K562 (cell line): ENCODE measurements at regions not wholly inside any gene's neighbourhood (a gene's known extent, or its start where the extent isn't known, plus 50 kb on each side); places are given as distances from the start of the nearest gene placed in this dataset.

Experiments
- ATAC-seq: fragments of 200-7000 bp; cut with Tn5 transposase; 3 replicates; pipeline ENCODE4 v1.9.1; 2020; ENCODE audit warnings: moderate library complexity
- BruUV-seq: library from RNA; stranded (reverse); fragments of 400-500 nt; replicated peaks from 2 replicates; lab custom pipeline; 2021; lab: Mats Ljungman, UMichigan
- CTCF ChIA-PET: fragments of 300-600 bp; formaldehyde crosslinking; extraction: SDS; loops from one replicate; lab custom pipeline; 2021; ENCODE audit warnings: low intra/inter-chr PET ratio; lab: Yijun Ruan, JAX
- POLR2A ChIA-PET: fragments of 300-600, 350-650 bp; sonication (Branson Sonifier 250); formaldehyde crosslinking; extraction: SDS; loops from one replicate; lab custom pipeline; 2021; ENCODE audit warnings: antibody characterized with exemption, inconsistent platforms; lab: Yijun Ruan, JAX
- DNase-seq, 4 experiments: peaks; one replicate each; pipeline versions ENCODE4 v3.0.0 to v3.0.0-alpha.2; 2011 to 2018; ENCODE audit warnings: low spot score in 3 of 4, mixed read lengths in 3 of 4; ENCODE audit errors: extremely low read depth in 1 of 4
- FAIRE-seq: peaks from 2 replicates; lab custom pipeline; 2011; peaks lifted over from hg19 to GRCh38; lab: Jason Lieb, UNC
- H2AFZ ChIP-seq: 2 replicates; pipeline ENCODE4 v1.6.0; 2011; ENCODE audit warnings: low read depth, low read length, control low read depth, inconsistent platforms
- H3K27ac ChIP-seq: fragments of 200-600 bp; 3 replicates; pipeline ENCODE4 v1.8.0; 2011; ENCODE audit warnings: low read depth, mild to moderate bottlenecking, control low read depth, inconsistent platforms, low read length, moderate library complexity, mixed read lengths; ENCODE audit errors: extremely low read depth
- H3K27me3 ChIP-seq, 2 experiments: fragments of 300-600 bp in 1 of 2; 2 replicates in 1 of 2; 3 replicates in 1 of 2; pipeline versions ENCODE4 v1.6.0 to v1.8.0; 2011; ENCODE audit warnings: inconsistent platforms in 2 of 2, low read length in 2 of 2, mild to moderate bottlenecking in 1 of 2, mixed read lengths in 1 of 2, moderate library complexity in 1 of 2; ENCODE audit not compliant: control insufficient read depth in 2 of 2, insufficient read depth in 2 of 2
- H3K36me3 ChIP-seq: fragments of 300-600 bp; 3 replicates; pipeline ENCODE4 v1.8.0; 2011; ENCODE audit warnings: mild to moderate bottlenecking, low read length, inconsistent platforms; ENCODE audit not compliant: control insufficient read depth, insufficient read depth
- H3K4me1 ChIP-seq, 2 experiments: fragments of 200-600 bp in 1 of 2; replicated peaks in 1 of 2; 2 replicates in 1 of 2; 3 replicates in 1 of 2; pipeline versions ENCODE4 v1.5.1 to v1.8.0; 2011; ENCODE audit warnings: inconsistent platforms in 2 of 2, low read length in 2 of 2, mild to moderate bottlenecking in 1 of 2, mixed read lengths in 1 of 2, moderate library complexity in 1 of 2; ENCODE audit not compliant: control insufficient read depth in 2 of 2, insufficient read depth in 2 of 2
- H3K4me2 ChIP-seq: 2 replicates; pipeline ENCODE4 v1.6.1; 2011; ENCODE audit warnings: low read length, control low read depth, inconsistent platforms, mixed read lengths; ENCODE audit not compliant: insufficient read depth
- H3K4me3 ChIP-seq: fragments of 200-600 bp; sonication (generic), shearing (Covaris generic); 2 replicates; pipeline ENCODE4 v1.5.1; 2016; ENCODE audit warnings: control low read depth, inconsistent platforms
- H3K79me2 ChIP-seq: fragments of 200-600 bp; 3 replicates; pipeline ENCODE4 v1.8.0; 2011; ENCODE audit warnings: low read length, inconsistent platforms; ENCODE audit not compliant: control insufficient read depth, insufficient read depth
- H3K9ac ChIP-seq, 2 experiments: 2 replicates each; pipeline versions ENCODE4 v1.6.0 to v1.6.1; 2011; ENCODE audit warnings: low read depth in 2 of 2, low read length in 2 of 2, control low read depth in 1 of 2, inconsistent platforms in 1 of 2, mild to moderate bottlenecking in 1 of 2, mixed read lengths in 1 of 2; ENCODE audit not compliant: insufficient read depth in 1 of 2
- H3K9me1 ChIP-seq: one replicate; pipeline ENCODE4 v1.6.0; 2011; ENCODE audit warnings: inconsistent platforms, mild to moderate bottlenecking, low read length, moderate library complexity; ENCODE audit not compliant: control insufficient read depth, insufficient read depth
- H3K9me3 ChIP-seq: replicated peaks from 2 replicates; pipeline ENCODE4 v1.5.1; 2011; ENCODE audit warnings: low read depth, low read length, inconsistent platforms; ENCODE audit not compliant: control insufficient read depth, insufficient read depth
- H4K20me1 ChIP-seq: replicated peaks from 2 replicates; pipeline ENCODE4 v1.6.1; 2011; ENCODE audit warnings: low read length, inconsistent platforms, mixed read lengths; ENCODE audit not compliant: control insufficient read depth, insufficient read depth
- ARID4B ChIP-seq: sonication (generic); formaldehyde crosslinking; IDR thresholded peaks from 2 replicates; pipeline ENCODE4 v1.8.0; 2022; ENCODE audit warnings: mild to moderate bottlenecking, missing genetic modification reagents
- ATF3 ChIP-seq, 2 experiments: fragments of 450-650 bp in 1 of 2; sonication (generic) in 1 of 2; formaldehyde crosslinking in 1 of 2; IDR thresholded peaks in 1 of 2; conservative IDR thresholded peaks in 1 of 2; 2 replicates each; pipeline versions ENCODE4 v1.6.1 to v1.8.1; 2016 to 2023; ENCODE audit warnings: mild to moderate bottlenecking in 2 of 2, moderate library complexity in 2 of 2, inconsistent platforms in 1 of 2, missing genetic modification reagents in 1 of 2
- FOXJ2 ChIP-seq: fragments of 200-800 bp; sonication (Bioruptor generic); IDR thresholded peaks from 2 replicates; pipeline ENCODE4 v1.6.1; 2016; ENCODE audit warnings: missing genetic modification characterization, missing compliant biosample characterization
- GTF2F1 ChIP-seq: IDR thresholded peaks from 2 replicates; pipeline ENCODE4 v1.6.1; 2011; ENCODE audit warnings: low read depth, low read length, improper control_type of control experiment
- HNRNPK ChIP-seq: fragments of 200-400 bp; formaldehyde crosslinking; IDR thresholded peaks from one replicate; pipeline ENCODE4 v1.6.1; 2018; ENCODE audit warnings: mild to moderate bottlenecking, low read depth, low read length; ENCODE audit not compliant: poor library complexity, severe bottlenecking
- IFI16 ChIP-seq: fragments of 250-450 bp; sonication (Bioruptor Pico); IDR thresholded peaks from 2 replicates; pipeline ENCODE4 v2.1.2; 2022; ENCODE audit warnings: mild to moderate bottlenecking, inconsistent platforms
- MED1 ChIP-seq: sonication (generic); formaldehyde crosslinking; IDR thresholded peaks from 2 replicates; pipeline ENCODE4 v1.8.1; 2023; ENCODE audit warnings: missing genetic modification reagents, borderline replicate concordance
- NR3C1 ChIP-seq: sonication (generic); formaldehyde crosslinking; IDR thresholded peaks from 2 replicates; pipeline ENCODE4 v1.8.1; 2022; ENCODE audit warnings: missing genetic modification reagents
- NRF1 ChIP-seq, 2 experiments: fragments of 450-650 bp; IDR thresholded peaks in 1 of 2; conservative IDR thresholded peaks in 1 of 2; 2 replicates each; pipeline ENCODE4 v1.6.1; 2014; ENCODE audit warnings: mild to moderate bottlenecking in 2 of 2
- PHF8 ChIP-seq: fragments of 200-600 bp; sonication (generic); IDR thresholded peaks from 2 replicates; pipeline ENCODE4 v1.6.1; 2012; ENCODE audit warnings: mixed run types, mild to moderate bottlenecking, inconsistent platforms, low read length, moderate library complexity, borderline replicate concordance
- POLR2AphosphoS2 ChIP-seq: IDR thresholded peaks from 2 replicates; pipeline ENCODE4 v1.6.1; 2012; ENCODE audit warnings: low read length, improper control_type of control experiment
- SP1 ChIP-seq: sonication (generic); formaldehyde crosslinking; IDR thresholded peaks from 2 replicates; pipeline ENCODE4 v1.8.1; 2022; ENCODE audit warnings: mild to moderate bottlenecking, missing genetic modification reagents
- TAF15 ChIP-seq: fragments of 200-400 bp; formaldehyde crosslinking; IDR thresholded peaks from 2 replicates; pipeline ENCODE4 v1.6.1; 2017; ENCODE audit warnings: mild to moderate bottlenecking, low read depth, low read length, moderate library complexity
- ZBTB7A ChIP-seq: IDR thresholded peaks from 2 replicates; pipeline ENCODE4 v1.6.1; 2011; ENCODE audit warnings: low read depth, mild to moderate bottlenecking, low read length, moderate library complexity, borderline replicate concordance; ENCODE audit not compliant: control insufficient read depth
- ZFP36 ChIP-seq: fragments of 150-350 bp; IDR thresholded peaks from 2 replicates; pipeline ENCODE4 v1.6.1; 2018; ENCODE audit warnings: low read length, low read depth; ENCODE audit not compliant: partially characterized antibody
- ZNF280A ChIP-seq: fragments of 450-650 bp; IDR thresholded peaks from 2 replicates; pipeline ENCODE4 v1.6.1; 2018; ENCODE audit warnings: mild to moderate bottlenecking, low read depth; ENCODE audit not compliant: partially characterized antibody
- ZNF57 ChIP-seq: fragments of 450-650 bp; formaldehyde crosslinking; IDR thresholded peaks from 2 replicates; pipeline ENCODE4 v1.4.0; 2020; ENCODE audit warnings: mild to moderate bottlenecking, moderate library complexity
- ZNF830 ChIP-seq: fragments of 250-450 bp; sonication (Bioruptor Pico); IDR thresholded peaks from 2 replicates; pipeline ENCODE4 v1.5.0; 2021; ENCODE audit warnings: mild to moderate bottlenecking
- WGBS: fragments of 100-300 bp; shearing (Covaris generic); methylation state at CpG from one replicate; pipeline ENCODE4 v1.1.6; 2016; ENCODE audit warnings: low coverage, mixed read lengths; ENCODE audit not compliant: insufficient coverage; ENCODE audit errors: missing lambda C conversion rate; 5-methylcytosine and 5-hydroxymethylcytosine counted together
- in situ Hi-C: fragments of 300-500 bp; cut with MboI; formaldehyde crosslinking; loops from 4 replicates; pipeline ENCODE4 v1.15.0; 2018; ENCODE audit warnings: inconsistent platforms, mixed read lengths
- intact Hi-C: fragments of 100-400 bp; cut with micrococcal nuclease; formaldehyde crosslinking; loops from 2 replicates; pipeline ENCODE4 v1.14.2; 2022

- no peaks in the 10 kb centered on the region for H4K20me1 ChIP-seq
- no peak overlapping the region for H2AFZ ChIP-seq
- H3K27ac ChIP-seq, result no peak overlapping the region
- BruUV-seq, result no TSS peak
- DNase-seq, result no peak
- CTCF ChIA-PET, result no interaction called here
- no peaks in the 10 kb centered on the region for H3K27me3 ChIP-seq
- TF ChIP-seq POLR2AphosphoS2 (no peak), MED1 (no peak), PHF8 (no peak), SP1 (CRISPR knock-in tag) (no peak), ATF3 (IDR thresholded peaks at IDR 0.05) (no peak), ATF3 (CRISPR knock-in tag; conservative IDR thresholded peaks at IDR 0.05) (no peak), NR3C1 (CRISPR knock-in tag) (no peak), ZNF280A (no peak), IFI16 (no peak), GTF2F1 (no peak), ARID4B (CRISPR knock-in tag) (no peak), HNRNPK (no peak), ZBTB7A (no peak), ZNF57 (no peak), NRF1 (conservative IDR thresholded peaks at IDR 0.05 in 1 of 2, IDR thresholded peaks at IDR 0.05 in 1 of 2) (no peak), FOXJ2 (tag) (no peak), TAF15 (no peak), ZNF830 (CRISPR knock-in tag) (no peak), ZFP36 (no peak)
- TF ChIP-seq, all 486 proteins: peak for 0
- no peak overlapping the region for H3K9ac ChIP-seq
- H3K9me1 ChIP-seq, result no peaks in the 10 kb centered on the region
- POLR2A ChIA-PET, result no interaction called here
- H3K36me3 ChIP-seq, result no peaks in the 10 kb centered on the region
- in situ Hi-C loops, result no loop called here
- H3K4me3 ChIP-seq, result no peak overlapping the region
- H3K4me1 ChIP-seq, result no peaks in the 10 kb centered on the region
- H3K9me3 ChIP-seq, result no peaks in the 10 kb centered on the region
- H3K4me2 ChIP-seq, result no peak overlapping the region
- intact Hi-C loops, result no loop called here
- FAIRE-seq (no peak), ATAC-seq (no peak)
- WGBS, result 0% methylated on average over 2 of the region's 2 CpGs
- no peaks in the 10 kb centered on the region for H3K79me2 ChIP-seq
Observed at GRCh38 chr4:137711502-137711901, 179.2 kb upstream of the PCDH18 start.
